GM18907 (cell line): ENCODE measurements at regions not wholly inside any gene's neighbourhood (a gene's known extent, or its start where the extent isn't known, plus 50 kb on each side); places are given as distances from the start of the nearest gene placed in this dataset.

Experiments
- ATAC-seq: cut with Tn5 transposase; IDR thresholded peaks from one replicate; pipeline ENCODE4 v1.9.1; 2021; ENCODE audit warnings: mild to moderate bottlenecking, moderate library complexity; ENCODE audit not compliant: unreplicated experiment

- ATAC-seq: no peak
Observed at GRCh38 chr2:22756276-22757043, 628.5 kb upstream of the KLHL29 start.

GRCh38 chr2:22769497-22769896, 615.5 kb upstream of the KLHL29 start:
- ATAC-seq: no peak

DNA sequence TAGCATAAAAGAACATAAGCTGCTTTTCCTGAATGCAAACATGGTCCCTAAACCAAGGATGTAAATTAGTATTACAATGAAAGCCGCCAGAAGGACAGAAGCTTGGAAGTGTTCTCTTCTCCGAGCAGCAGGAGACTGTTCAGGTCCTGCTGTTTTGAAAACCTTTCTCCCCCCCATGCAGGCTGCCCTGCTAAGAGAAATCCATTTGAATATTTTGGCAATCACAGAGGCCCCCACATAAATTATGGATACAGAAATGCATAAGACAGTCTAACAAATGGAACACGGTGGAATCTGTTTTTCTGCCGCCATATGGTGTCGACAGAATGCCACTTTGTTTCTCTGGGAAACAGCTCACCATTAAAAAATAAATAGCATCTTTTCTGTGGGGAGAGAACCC, 600.4 kb upstream of the KLHL29 start:
- no peak for ATAC-seq

DNA sequence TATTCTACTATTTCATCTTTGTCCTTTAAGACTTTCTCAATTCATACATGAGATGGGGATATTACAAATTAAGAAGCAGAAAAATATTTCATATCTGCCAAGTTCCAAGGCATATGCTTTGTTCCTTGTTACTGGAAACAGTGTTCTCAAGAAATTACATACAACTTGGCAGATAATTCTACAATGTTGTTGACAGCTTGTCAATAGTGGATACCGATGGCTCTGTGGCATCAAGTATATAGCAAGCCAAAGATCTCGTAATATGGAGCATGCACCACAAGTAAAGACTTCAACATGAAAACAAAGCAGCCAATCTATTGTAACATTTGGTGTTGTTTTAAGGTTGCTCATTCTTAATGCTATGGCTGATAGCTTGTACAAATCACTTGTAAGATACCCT, 598.2 kb upstream of the KLHL29 start:
- ATAC-seq: no peak

- no peak for ATAC-seq
Observed at GRCh38 chr2:22787745-22788144, 597.2 kb upstream of the KLHL29 start.

DNA sequence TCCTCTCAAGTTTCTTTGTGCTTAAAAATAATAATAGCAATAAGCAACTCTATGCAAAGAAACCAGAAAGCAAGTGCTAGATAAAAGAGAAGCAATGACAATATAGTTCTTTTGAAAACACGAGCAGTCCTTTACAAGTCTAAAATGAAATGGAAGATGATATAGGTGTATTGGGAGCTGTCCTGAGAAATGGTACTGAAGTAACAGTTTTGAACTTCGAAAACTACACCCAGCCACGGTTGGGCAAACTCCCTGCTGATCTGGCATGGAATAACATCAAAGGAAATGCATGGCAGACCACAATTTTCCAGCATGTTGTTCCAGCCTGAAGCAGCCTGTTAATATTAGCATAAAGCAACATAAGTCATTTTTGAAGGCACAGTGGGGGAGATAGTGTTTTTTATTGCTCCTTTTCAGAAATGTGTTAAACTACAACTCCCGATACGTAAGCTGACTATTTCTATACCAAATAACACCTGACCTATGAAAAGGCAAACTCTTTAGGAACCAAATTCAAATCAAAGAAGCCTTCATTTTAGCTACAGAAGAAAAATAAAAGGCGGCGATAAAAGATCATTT, 596.1 kb upstream of the KLHL29 start:
- no peak for ATAC-seq

- no peak for ATAC-seq
Observed at GRCh38 chr2:22795287-22795866, 589.6 kb upstream of the KLHL29 start.

DNA sequence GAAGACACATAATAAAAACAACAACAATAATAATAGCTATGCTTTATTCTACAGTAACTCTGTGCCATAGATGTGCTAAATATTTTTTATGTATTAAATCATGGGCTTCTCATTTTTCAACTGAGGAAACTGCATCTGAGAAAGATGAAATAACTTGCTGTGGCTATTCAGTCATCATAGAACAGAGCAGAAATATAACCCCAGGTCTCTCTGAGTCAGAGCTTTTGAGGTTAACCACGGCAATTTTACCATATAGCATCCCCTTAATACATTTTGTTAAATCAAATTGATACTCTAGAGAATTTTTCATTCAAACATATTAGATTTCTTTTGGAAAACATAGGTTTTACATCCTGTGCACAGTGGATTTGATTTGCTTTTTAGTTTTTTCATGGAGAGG, 586.6 kb upstream of the KLHL29 start:
- ATAC-seq: no peak

- no peak for ATAC-seq
Observed at GRCh38 chr2:22800412-22800811, 584.6 kb upstream of the KLHL29 start.

GRCh38 chr2:22801071-22801470, 583.9 kb upstream of the KLHL29 start:
- ATAC-seq: no peak

DNA sequence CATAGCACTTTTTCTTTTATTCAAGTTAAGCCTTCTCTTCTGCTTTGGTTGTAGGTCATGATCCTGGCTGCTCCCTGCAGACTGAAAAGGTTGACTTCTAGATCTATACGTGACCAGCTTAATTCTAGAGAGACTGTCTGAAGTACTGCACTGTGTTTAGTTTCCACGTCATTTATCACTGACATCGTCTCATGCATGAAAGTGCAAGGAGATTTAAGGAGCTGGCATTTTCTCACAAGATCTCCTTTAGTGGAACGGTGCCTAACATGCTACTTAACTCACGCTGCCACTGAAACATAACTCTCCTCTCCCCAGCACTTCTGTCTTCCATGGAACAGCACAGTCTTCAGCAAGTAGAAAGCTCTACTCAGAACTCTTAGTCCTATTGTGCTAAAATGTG, 583.0 kb upstream of the KLHL29 start:
- ATAC-seq: no peak

DNA sequence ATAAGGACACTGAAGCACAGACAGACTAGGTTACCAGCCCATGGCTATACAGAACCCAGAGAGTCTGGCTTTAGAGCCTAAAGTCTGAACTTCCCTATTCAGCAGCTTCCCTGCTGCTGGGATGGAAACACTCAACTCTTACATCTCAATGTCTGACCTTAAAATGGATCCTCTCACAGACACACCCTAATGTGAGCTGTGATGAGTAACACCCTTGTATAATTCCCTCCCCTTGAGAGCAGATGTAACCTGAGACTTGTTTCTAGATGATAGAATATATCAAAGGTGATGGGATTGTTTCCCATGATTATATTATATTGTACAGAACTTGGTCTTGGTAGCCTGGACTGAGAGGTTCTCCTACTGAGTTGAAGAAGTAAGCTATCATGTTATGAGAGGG, 577.1 kb upstream of the KLHL29 start:
- ATAC-seq: no peak

- no peak for ATAC-seq
Observed at GRCh38 chr2:22810602-22811001, 574.4 kb upstream of the KLHL29 start.

DNA sequence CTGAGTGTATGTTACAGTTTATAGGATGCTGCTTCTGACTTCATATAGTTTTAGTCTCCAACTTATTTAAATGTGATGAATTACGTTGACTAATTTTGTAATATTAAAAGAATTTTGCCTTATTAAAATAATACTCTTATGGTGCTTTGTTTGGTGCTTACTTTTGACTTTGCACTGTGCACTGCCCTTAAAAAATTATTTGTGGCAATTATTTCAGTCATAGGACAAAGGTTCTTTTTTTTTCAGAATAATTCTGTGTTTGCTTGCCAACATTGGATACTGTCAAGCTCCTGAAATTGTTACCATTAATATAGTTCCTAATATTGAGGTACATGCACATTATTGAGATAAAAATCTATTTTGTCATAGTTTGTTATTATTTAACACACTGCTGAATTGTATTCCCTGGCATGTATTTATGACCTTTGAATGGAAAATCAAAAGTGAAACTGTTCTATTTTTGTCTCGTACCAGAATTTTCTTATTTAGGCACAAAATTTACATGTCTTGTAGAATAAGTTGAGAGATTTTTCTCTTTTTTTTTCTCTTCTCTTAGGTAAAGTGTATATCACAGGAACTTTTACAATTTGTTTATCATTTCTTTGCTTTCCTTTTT, 572.8 kb upstream of the KLHL29 start:
- ATAC-seq: no peak

DNA sequence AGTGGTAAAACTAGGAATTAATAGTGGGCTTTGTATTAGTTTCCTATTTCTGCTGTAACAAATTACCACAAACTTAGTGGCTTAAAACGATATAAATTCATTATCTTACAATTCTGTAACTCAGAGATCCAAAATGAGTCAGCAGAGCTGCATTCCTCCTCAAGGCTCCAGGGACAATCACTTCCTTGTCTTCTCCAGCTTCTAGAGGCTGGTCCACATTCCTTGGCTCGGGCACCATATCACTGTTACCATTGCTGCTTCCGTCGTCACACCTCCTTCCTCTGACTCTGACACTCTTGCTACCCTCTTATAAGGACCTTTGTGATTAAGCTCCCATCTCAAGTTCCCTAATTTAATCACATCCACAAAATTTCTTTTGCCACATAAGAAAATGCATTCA, 567.8 kb upstream of the KLHL29 start:
- no peak for ATAC-seq

DNA sequence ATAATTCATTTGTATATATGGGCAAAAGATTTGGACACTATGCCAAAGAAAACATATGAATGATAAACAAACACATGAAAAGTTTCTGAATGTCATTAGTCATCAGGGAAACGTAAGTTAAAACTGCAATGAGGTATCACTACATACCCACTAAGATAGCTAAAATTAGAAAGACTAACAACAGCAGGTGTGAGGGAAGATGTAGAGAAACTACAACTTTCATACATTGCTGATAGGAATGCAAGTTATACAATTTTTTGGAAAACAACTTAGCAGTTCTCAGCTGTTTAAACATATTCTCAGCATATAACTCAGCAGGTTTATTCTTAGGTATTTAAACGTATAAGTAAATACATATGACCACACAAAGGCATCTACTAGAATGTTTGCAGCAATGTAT, 563.5 kb upstream of the KLHL29 start:
- ATAC-seq: no peak

- ATAC-seq: no peak
Observed at GRCh38 chr2:22822835-22823234, 562.1 kb upstream of the KLHL29 start.

- ATAC-seq: no peak
Observed at GRCh38 chr2:22824618-22825017, 560.4 kb upstream of the KLHL29 start.

GRCh38 chr2:22826703-22827102, 558.3 kb upstream of the KLHL29 start:
- no peak for ATAC-seq

DNA sequence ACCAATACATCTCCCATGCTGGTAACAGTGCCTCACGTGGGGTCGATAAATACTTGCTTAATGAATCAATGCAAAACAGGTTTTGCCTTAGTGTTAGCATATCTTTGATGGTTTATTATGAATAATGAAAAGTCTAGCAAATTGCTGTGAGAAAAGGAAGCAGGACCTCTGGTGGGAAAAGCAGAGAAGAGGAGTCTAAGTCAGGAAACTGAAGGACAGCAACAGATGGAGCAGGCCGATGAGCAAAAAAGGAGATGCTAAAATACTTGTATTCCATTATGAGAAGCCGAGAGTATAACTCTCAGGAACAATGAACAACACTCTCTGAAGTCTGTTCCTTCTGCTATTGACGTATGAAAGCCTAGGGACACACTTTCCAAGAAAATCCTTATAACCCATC, 555.2 kb upstream of the KLHL29 start:
- ATAC-seq: no peak

- no peak for ATAC-seq
Observed at GRCh38 chr2:22832196-22832595, 552.8 kb upstream of the KLHL29 start.

DNA sequence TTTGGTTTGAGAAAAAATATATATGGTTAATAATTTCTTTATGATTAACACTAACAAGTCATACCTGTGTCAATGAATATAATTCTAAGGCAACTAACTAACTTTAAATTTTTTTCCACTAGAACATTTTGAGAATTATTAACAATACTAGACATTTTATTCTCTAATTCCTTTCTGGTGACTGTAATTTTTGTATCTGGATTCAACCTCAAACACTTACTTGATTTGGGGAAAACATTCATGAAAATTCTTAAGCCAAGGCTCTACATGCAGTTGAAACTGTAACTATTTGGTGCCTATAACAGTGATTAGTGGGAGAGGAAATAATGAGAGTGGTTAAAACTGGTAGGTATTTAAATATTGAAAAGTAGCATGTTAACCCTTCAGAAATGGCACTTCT, 546.5 kb upstream of the KLHL29 start:
- no peak for ATAC-seq
